ENCODE measurements at regions not wholly inside any gene's neighbourhood (a gene's known extent, or its start where the extent isn't known, plus 50 kb on each side); places are given as distances from the start of the nearest gene placed in this dataset.

GRCh38 chr18:62460851-62461300, 61.9 kb upstream of the ZCCHC2 start:
- TF ChIP-seq POLR2A (IDR thresholded peaks at IDR 0.05; ENCODE audit: low read depth, low read length) (no peak), TAF1 (IDR thresholded peaks at IDR 0.05; ENCODE audit: low read depth, low read length) (no peak), POLR2AphosphoS5 (IDR thresholded peaks at IDR 0.05; ENCODE audit: low read depth, low read length) (no peak), POU2F2 (IDR thresholded peaks at IDR 0.05; ENCODE audit: low read depth, low read length) (no peak), SPI1 (IDR thresholded peaks at IDR 0.05; ENCODE audit: low read depth, low read length) (no peak)
